ENCODE measurements at regions not wholly inside any gene's neighbourhood (a gene's known extent, or its start where the extent isn't known, plus 50 kb on each side); places are given as distances from the start of the nearest gene placed in this dataset.
A peak's percentile ranks its signal among the peaks of the same experiment; 100 is the strongest.

GRCh38 chr7:18140943-18141342 is 113.3 kb upstream of the PRPS1L1 start:
- H3K9me2 ChIP-seq (replicated peaks; ENCODE audit: low read depth, low read length), result no peaks in the 10 kb centered on the region
- H3K4me2 ChIP-seq (ENCODE audit: low read depth, low read length, poor library complexity, severe bottlenecking), result no peak overlapping the region
- H3K4me3 ChIP-seq (ENCODE audit: low read length, poor library complexity, severe bottlenecking), result no peak overlapping the region
- H3F3A ChIP-seq (ENCODE audit: low read depth), result no peaks in the 10 kb centered on the region
- H2AFZ ChIP-seq (ENCODE audit: low read length), result no peak overlapping the region
- H3K9ac ChIP-seq (ENCODE audit: low read depth, low read length, poor library complexity, severe bottlenecking), result no peak overlapping the region
- no peaks in the 10 kb centered on the region for H3K4me1 ChIP-seq (ENCODE audit: insufficient read depth, low read length, poor library complexity, severe bottlenecking)
- no peaks in the 10 kb centered on the region for H3K9me3 ChIP-seq (ENCODE audit: insufficient read depth, low read depth, low read length)
- no peaks in the 10 kb centered on the region for H3K79me2 ChIP-seq (ENCODE audit: insufficient read depth, low read length)
- H3K36me3 ChIP-seq (ENCODE audit: insufficient read depth, low read length), result no peaks in the 10 kb centered on the region
- H3K27me3 ChIP-seq (ENCODE audit: insufficient read depth, low read length, poor library complexity, severe bottlenecking), result no peaks in the 10 kb centered on the region
- no peaks in the 10 kb centered on the region for H4K20me1 ChIP-seq (ENCODE audit: insufficient read depth, low read length, poor library complexity, severe bottlenecking)
- no peak for TF ChIP-seq EZH2phosphoT487 (IDR thresholded peaks at IDR 0.05; ENCODE audit: borderline replicate concordance)
- no peak for TF ChIP-seq CTCF (conservative IDR thresholded peaks at IDR 0.05; ENCODE audit: low read length)

- Histone ChIP-seq H3K36me3 (ENCODE audit: insufficient read depth, low read length) (no peaks in the 10 kb centered on the region), H3K9me3 (ENCODE audit: insufficient read depth, low read depth, low read length) (no peaks in the 10 kb centered on the region), H3K27me3 (ENCODE audit: insufficient read depth, low read length, poor library complexity, severe bottlenecking) (no peaks in the 10 kb centered on the region), H3K4me1 (ENCODE audit: insufficient read depth, low read length, poor library complexity, severe bottlenecking) (no peaks in the 10 kb centered on the region), H3K4me2 (ENCODE audit: low read depth, low read length, poor library complexity, severe bottlenecking) (no peak overlapping the region), H2AFZ (ENCODE audit: low read length) (peak overlapping the region; percentile 9; the same call in 1 of the 2 replicates), H4K20me1 (ENCODE audit: insufficient read depth, low read length, poor library complexity, severe bottlenecking) (no peaks in the 10 kb centered on the region), H3F3A (ENCODE audit: low read depth) (no peaks in the 10 kb centered on the region), H3K9me2 (replicated peaks; ENCODE audit: low read depth, low read length) (no peaks in the 10 kb centered on the region), H3K9ac (ENCODE audit: low read depth, low read length, poor library complexity, severe bottlenecking) (no peak overlapping the region), H3K79me2 (ENCODE audit: insufficient read depth, low read length) (no peaks in the 10 kb centered on the region), H3K4me3 (ENCODE audit: low read length, poor library complexity, severe bottlenecking) (no peak overlapping the region)
- TF ChIP-seq CTCF (conservative IDR thresholded peaks at IDR 0.05; ENCODE audit: low read length) (no peak), EZH2phosphoT487 (IDR thresholded peaks at IDR 0.05; ENCODE audit: borderline replicate concordance) (no peak)
Measured at GRCh38 chr7:18144166-18144565, 116.5 kb upstream of the PRPS1L1 start.

- no peaks in the 10 kb centered on the region for H4K20me1 ChIP-seq (ENCODE audit: insufficient read depth, low read length, poor library complexity, severe bottlenecking)
- no peaks in the 10 kb centered on the region for H3K27me3 ChIP-seq (ENCODE audit: insufficient read depth, low read length, poor library complexity, severe bottlenecking)
- no peaks in the 10 kb centered on the region for H3K9me3 ChIP-seq (ENCODE audit: insufficient read depth, low read depth, low read length)
- H3K9me2 ChIP-seq (replicated peaks; ENCODE audit: low read depth, low read length), result no peaks in the 10 kb centered on the region
- TF ChIP-seq CTCF (conservative IDR thresholded peaks at IDR 0.05; ENCODE audit: low read length) (no peak), EZH2phosphoT487 (IDR thresholded peaks at IDR 0.05; ENCODE audit: borderline replicate concordance) (no peak)
- no peak overlapping the region for H3K4me2 ChIP-seq (ENCODE audit: low read depth, low read length, poor library complexity, severe bottlenecking)
- H3K9ac ChIP-seq (ENCODE audit: low read depth, low read length, poor library complexity, severe bottlenecking), result no peak overlapping the region
- no peak overlapping the region for H2AFZ ChIP-seq (ENCODE audit: low read length)
- H3K4me1 ChIP-seq (ENCODE audit: insufficient read depth, low read length, poor library complexity, severe bottlenecking), result no peaks in the 10 kb centered on the region
- no peaks in the 10 kb centered on the region for H3K79me2 ChIP-seq (ENCODE audit: insufficient read depth, low read length)
- H3F3A ChIP-seq (ENCODE audit: low read depth), result no peaks in the 10 kb centered on the region
- no peaks in the 10 kb centered on the region for H3K36me3 ChIP-seq (ENCODE audit: insufficient read depth, low read length)
- no peak overlapping the region for H3K4me3 ChIP-seq (ENCODE audit: low read length, poor library complexity, severe bottlenecking)
Measured at GRCh38 chr7:18145160-18145559, 117.5 kb upstream of the PRPS1L1 start.
